ENCODE measurements at regions not wholly inside any gene's neighbourhood (a gene's known extent, or its start where the extent isn't known, plus 50 kb on each side); places are given as distances from the start of the nearest gene placed in this dataset.
"Not testable (repeated sequence)": the region's sequence is repeated elsewhere in the genome, so short reads cannot be mapped to it uniquely, and the experiment has no call there.

- H3K27ac ChIP-seq, result no peak overlapping the region
- TF ChIP-seq CTCF (IDR thresholded peaks at IDR 0.05) (no peak), ZFX (IDR thresholded peaks at IDR 0.05; ENCODE audit: borderline replicate concordance) (no peak)
Measured at GRCh38 chr5:89315286-89316100, 432.5 kb upstream of the MEF2C start.

GRCh38 chr5:89313804-89314588 is 431.0 kb upstream of the MEF2C start:
- TF ChIP-seq CTCF (IDR thresholded peaks at IDR 0.05), result no peak
- TF ChIP-seq ZFX (IDR thresholded peaks at IDR 0.05; ENCODE audit: borderline replicate concordance), result no peak
- H3K27ac ChIP-seq, result no peak overlapping the region

- no peak overlapping the region for H3K27ac ChIP-seq
Measured at GRCh38 chr5:89313044-89313443, 430.1 kb upstream of the MEF2C start.

GRCh38 chr5:89309268-89309667 is 426.3 kb upstream of the MEF2C start:
- TF ChIP-seq CTCF (IDR thresholded peaks at IDR 0.05) (no peak), ZFX (IDR thresholded peaks at IDR 0.05; ENCODE audit: borderline replicate concordance) (no peak)
- H3K27ac ChIP-seq, result no peak overlapping the region

More at GRCh38 chr5:89313044-89313443, 430.1 kb upstream of the MEF2C start:
- TF ChIP-seq CTCF (IDR thresholded peaks at IDR 0.05), result no peak
- TF ChIP-seq ZFX (IDR thresholded peaks at IDR 0.05; ENCODE audit: borderline replicate concordance), result no peak

GRCh38 chr5:89308606-89309040 is 425.6 kb upstream of the MEF2C start:
- no peak for TF ChIP-seq ZFX (IDR thresholded peaks at IDR 0.05; ENCODE audit: borderline replicate concordance)
- TF ChIP-seq CTCF (IDR thresholded peaks at IDR 0.05), result no peak

GRCh38 chr5:89307972-89308371 is 425.0 kb upstream of the MEF2C start:
- no peak for TF ChIP-seq CTCF (IDR thresholded peaks at IDR 0.05)
- TF ChIP-seq ZFX (IDR thresholded peaks at IDR 0.05; ENCODE audit: borderline replicate concordance), result no peak
- no peak overlapping the region for H3K27ac ChIP-seq

More at GRCh38 chr5:89308606-89309040, 425.6 kb upstream of the MEF2C start:
- no peak overlapping the region for H3K27ac ChIP-seq

- H3K27ac ChIP-seq, result not testable (repeated sequence)
Measured at GRCh38 chr5:89307141-89307540, 424.2 kb upstream of the MEF2C start.
